OCI-LY7 (cell line): ENCODE measurements at regions not wholly inside any gene's neighbourhood (a gene's known extent, or its start where the extent isn't known, plus 50 kb on each side); places are given as distances from the start of the nearest gene placed in this dataset.

Experiments
- BruUV-seq: library from RNA; stranded (reverse); fragments of 400-500 nt; replicated peaks from 2 replicates; lab custom pipeline; 2021; lab: Mats Ljungman, UMichigan
- CTCF ChIA-PET: fragments of 300-600 bp; sonication (Branson Sonifier 250); formaldehyde crosslinking; loops from one replicate; lab custom pipeline; 2022; ENCODE audit warnings: antibody characterized with exemption; ENCODE audit not compliant: unreplicated experiment; lab: Charles Lee
- POLR2A ChIA-PET: fragments of 300-600 bp; sonication (Branson Sonifier 250); formaldehyde crosslinking; loops from one replicate; lab custom pipeline; 2022; ENCODE audit warnings: antibody characterized with exemption; lab: Charles Lee
- DNase-seq: peaks from one replicate; pipeline ENCODE4 v3.0.0-alpha.2; 2015; ENCODE audit warnings: low spot score
- H2AFZ ChIP-seq: fragments of 200-600 bp; sonication (generic), shearing (Covaris generic); 2 replicates; pipeline ENCODE4 v1.6.1; 2014; ENCODE audit warnings: mild to moderate bottlenecking, antibody characterized with exemption, low read length, moderate library complexity
- H3K27ac ChIP-seq: fragments of 200-600 bp; sonication (generic); 2 replicates; pipeline ENCODE4 v1.5.1; 2014; ENCODE audit warnings: mixed run types, low read depth, mild to moderate bottlenecking, moderate library complexity, low read length, inconsistent platforms; ENCODE audit not compliant: poor library complexity, severe bottlenecking
- H3K36me3 ChIP-seq: fragments of 200-600 bp; sonication (generic); 2 replicates; pipeline ENCODE4 v1.6.1; 2014; ENCODE audit warnings: mild to moderate bottlenecking, antibody characterized with exemption, low read length, moderate library complexity, mixed read lengths; ENCODE audit not compliant: insufficient read depth
- H3K4me1 ChIP-seq: fragments of 200-600 bp; sonication (generic); 2 replicates; pipeline ENCODE4 v1.5.1; 2014; ENCODE audit warnings: mild to moderate bottlenecking, low read length; ENCODE audit not compliant: insufficient read depth, poor library complexity, severe bottlenecking
- H3K4me2 ChIP-seq: fragments of 200-600 bp; sonication (generic); 2 replicates; pipeline ENCODE4 v1.6.1; 2014; ENCODE audit warnings: mild to moderate bottlenecking, low read length
- H3K4me3 ChIP-seq: fragments of 200-600 bp; sonication (generic); 2 replicates; pipeline ENCODE4 v1.5.1; 2014; ENCODE audit warnings: mild to moderate bottlenecking, low read depth, low read length; ENCODE audit not compliant: poor library complexity, severe bottlenecking
- H3K79me2 ChIP-seq: fragments of 200-600 bp; sonication (generic); 2 replicates; pipeline ENCODE4 v1.6.1; 2016; ENCODE audit warnings: low read depth, mild to moderate bottlenecking, low read length, moderate library complexity, mixed read lengths; ENCODE audit not compliant: insufficient read depth
- H3K9me2 ChIP-seq: fragments of 200-600 bp; sonication (generic); 2 replicates; pipeline ENCODE4 v1.6.1; 2016; ENCODE audit warnings: mild to moderate bottlenecking, low read length, mixed read lengths; ENCODE audit not compliant: insufficient read depth
- H3K9me3 ChIP-seq: fragments of 200-600 bp; sonication (generic); 2 replicates; pipeline ENCODE4 v1.6.1; 2014; ENCODE audit warnings: mild to moderate bottlenecking, mixed run types, low read length, mixed read lengths
- H4K20me1 ChIP-seq: fragments of 200-600 bp; sonication (generic); 2 replicates; pipeline ENCODE4 v1.6.1; 2014; ENCODE audit warnings: mild to moderate bottlenecking, antibody characterized with exemption, low read length, moderate library complexity, mixed read lengths; ENCODE audit not compliant: insufficient read depth
- CTCF ChIP-seq: fragments of 200-600 bp; sonication (generic); conservative IDR thresholded peaks from 2 replicates; pipeline ENCODE4 v1.5.1; 2014; ENCODE audit warnings: mild to moderate bottlenecking, antibody characterized with exemption, low read length, moderate library complexity, mixed read lengths
- EZH2phosphoT487 ChIP-seq: fragments of 200-600 bp; sonication (generic); IDR thresholded peaks from 2 replicates; pipeline ENCODE4 v1.6.1; 2018; ENCODE audit warnings: low read depth, borderline replicate concordance, mild to moderate bottlenecking, mixed run types, antibody characterized with exemption, low read length, moderate library complexity, mixed read lengths
- intact Hi-C: fragments of 100-400 bp; cut with micrococcal nuclease; formaldehyde crosslinking; loops from one replicate; pipeline ENCODE4 v1.10.0; 2022; ENCODE audit not compliant: unreplicated experiment

- Histone ChIP-seq H3K36me3 (no peaks in the 10 kb centered on the region), H3K9me3 (no peaks in the 10 kb centered on the region), H3K9me2 (no peaks in the 10 kb centered on the region), H2AFZ (no peak overlapping the region), H4K20me1 (no peaks in the 10 kb centered on the region), H3K27ac (no peak overlapping the region), H3K4me1 (no peaks in the 10 kb centered on the region), H3K79me2 (no peaks in the 10 kb centered on the region), H3K4me3 (no peak overlapping the region), H3K4me2 (no peak overlapping the region)
- ChIA-PET POLR2A (no interaction called here), CTCF (no interaction called here)
- DNase-seq: no peak
- intact Hi-C loops: no loop called here
- BruUV-seq: no TSS peak
- TF ChIP-seq EZH2phosphoT487 (no peak), CTCF (no peak)
These were observed 650.9 kb downstream of the GATA3 start for GRCh38 chr10:8705415-8705814.

- CTCF ChIA-PET: no interaction called here
These were observed 658.2 kb downstream of the GATA3 start for GRCh38 chr10:8712656-8713055.

GRCh38 chr10:8719971-8720370, 665.5 kb downstream of the GATA3 start:
- Histone ChIP-seq H3K4me2 (no peak overlapping the region), H3K79me2 (no peaks in the 10 kb centered on the region), H3K9me2 (no peaks in the 10 kb centered on the region), H2AFZ (no peak overlapping the region), H3K4me3 (no peak overlapping the region), H3K9me3 (no peaks in the 10 kb centered on the region), H3K4me1 (no peaks in the 10 kb centered on the region), H3K27ac (no peak overlapping the region), H3K36me3 (no peaks in the 10 kb centered on the region), H4K20me1 (no peaks in the 10 kb centered on the region)
- intact Hi-C loops: no loop called here
- TF ChIP-seq CTCF: no peak
- no peak for TF ChIP-seq EZH2phosphoT487
- ChIA-PET POLR2A (no interaction called here), CTCF (no interaction called here)
- no TSS peak for BruUV-seq
- DNase-seq: no peak

More at GRCh38 chr10:8712656-8713055, 658.2 kb downstream of the GATA3 start:
- no TSS peak for BruUV-seq
- H3K27ac ChIP-seq: no peak overlapping the region
- no peaks in the 10 kb centered on the region for H4K20me1 ChIP-seq
- H3K36me3 ChIP-seq: no peaks in the 10 kb centered on the region
- POLR2A ChIA-PET: no interaction called here
- H3K9me2 ChIP-seq: no peaks in the 10 kb centered on the region
- no peak overlapping the region for H2AFZ ChIP-seq
- no peak overlapping the region for H3K4me3 ChIP-seq
- H3K4me2 ChIP-seq: no peak overlapping the region
- intact Hi-C loops: no loop called here
- no peaks in the 10 kb centered on the region for H3K79me2 ChIP-seq
- TF ChIP-seq EZH2phosphoT487 (no peak), CTCF (no peak)
- H3K9me3 ChIP-seq: no peaks in the 10 kb centered on the region
- no peaks in the 10 kb centered on the region for H3K4me1 ChIP-seq
- no peak for DNase-seq
